Activated CD4-positive, alpha-beta T cell treated with anti-CD3 and anti-CD28 coated beads, Interleukin-2, amount 50 U/mL, for 24 hours (primary cell): ENCODE measurements at regions not wholly inside any gene's neighbourhood (a gene's known extent, or its start where the extent isn't known, plus 50 kb on each side); places are given as distances from the start of the nearest gene placed in this dataset.

Experiments
- DNase-seq, 2 donors: peaks; one replicate each; pipeline ENCODE4 v3.0.0-alpha.2; 2020; ENCODE audit warnings: low read depth in 1 of 2, low spot score in 1 of 2

- no peak for DNase-seq
These were observed 557.2 kb downstream of the INHBA start for GRCh38 chr7:41145656-41146055.

- DNase-seq, result no peak
These were observed 559.9 kb downstream of the INHBA start for GRCh38 chr7:41142904-41143473.

DNA sequence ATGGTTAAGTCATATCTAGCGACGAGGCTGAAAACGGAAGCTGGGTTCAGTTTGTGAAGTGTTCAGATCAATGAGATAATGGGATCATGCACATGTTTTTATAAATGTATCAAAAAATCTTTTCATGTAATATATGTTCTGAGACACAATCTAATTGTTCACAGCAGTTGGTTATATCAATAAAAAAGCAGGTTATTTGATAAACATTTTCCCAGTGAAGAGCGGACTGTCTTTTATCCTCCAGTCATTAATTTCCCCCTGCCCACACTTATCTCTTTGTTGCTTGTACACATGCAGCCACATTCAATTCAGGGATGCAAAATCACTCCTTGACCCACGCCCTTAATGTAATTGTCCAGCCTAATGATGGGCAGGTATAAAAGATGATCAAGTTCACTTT lies 563.1 kb downstream of the INHBA start:
- DNase-seq, result no peak

DNA sequence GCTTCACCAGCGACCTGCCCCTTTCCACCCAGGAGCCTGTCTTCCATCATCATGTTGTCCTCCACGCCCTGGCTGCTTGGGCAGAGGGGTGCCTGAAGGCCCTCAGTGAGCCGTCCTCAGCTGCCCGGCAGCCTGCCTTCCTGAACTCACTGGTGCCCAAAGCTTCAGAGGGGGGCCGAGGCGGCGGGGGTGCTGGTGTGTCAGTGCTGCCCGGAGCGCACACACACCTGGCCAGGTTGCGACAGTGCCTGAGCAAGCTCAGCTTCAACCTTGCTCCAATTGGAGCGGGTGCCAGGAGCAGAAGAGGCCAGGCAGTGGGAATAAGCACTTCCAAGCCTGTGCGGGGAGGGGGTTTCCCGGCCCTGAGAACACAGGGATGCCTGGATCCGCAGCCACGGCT lies 566.3 kb downstream of the INHBA start:
- DNase-seq, result no peak

DNA sequence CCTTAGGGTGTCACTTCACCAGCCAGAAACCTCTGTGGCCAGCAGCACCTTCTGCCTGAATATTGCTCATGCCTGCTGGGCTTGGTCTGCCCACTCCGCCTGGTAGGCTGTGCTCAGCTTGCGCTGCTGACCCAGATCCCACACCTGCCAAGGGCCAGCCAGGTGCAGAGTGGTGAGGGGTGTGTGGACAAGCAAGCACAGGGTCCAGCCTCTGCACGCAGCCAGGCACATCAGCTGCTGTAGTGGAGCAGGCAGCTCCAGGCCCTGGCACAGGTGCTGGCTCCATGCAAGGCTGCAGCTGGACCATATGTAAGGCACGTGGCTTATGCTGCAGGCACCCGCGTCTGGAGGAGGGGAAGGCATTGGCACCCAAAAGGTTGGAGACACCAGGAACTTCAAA lies 567.4 kb downstream of the INHBA start:
- DNase-seq, result no peak

DNA sequence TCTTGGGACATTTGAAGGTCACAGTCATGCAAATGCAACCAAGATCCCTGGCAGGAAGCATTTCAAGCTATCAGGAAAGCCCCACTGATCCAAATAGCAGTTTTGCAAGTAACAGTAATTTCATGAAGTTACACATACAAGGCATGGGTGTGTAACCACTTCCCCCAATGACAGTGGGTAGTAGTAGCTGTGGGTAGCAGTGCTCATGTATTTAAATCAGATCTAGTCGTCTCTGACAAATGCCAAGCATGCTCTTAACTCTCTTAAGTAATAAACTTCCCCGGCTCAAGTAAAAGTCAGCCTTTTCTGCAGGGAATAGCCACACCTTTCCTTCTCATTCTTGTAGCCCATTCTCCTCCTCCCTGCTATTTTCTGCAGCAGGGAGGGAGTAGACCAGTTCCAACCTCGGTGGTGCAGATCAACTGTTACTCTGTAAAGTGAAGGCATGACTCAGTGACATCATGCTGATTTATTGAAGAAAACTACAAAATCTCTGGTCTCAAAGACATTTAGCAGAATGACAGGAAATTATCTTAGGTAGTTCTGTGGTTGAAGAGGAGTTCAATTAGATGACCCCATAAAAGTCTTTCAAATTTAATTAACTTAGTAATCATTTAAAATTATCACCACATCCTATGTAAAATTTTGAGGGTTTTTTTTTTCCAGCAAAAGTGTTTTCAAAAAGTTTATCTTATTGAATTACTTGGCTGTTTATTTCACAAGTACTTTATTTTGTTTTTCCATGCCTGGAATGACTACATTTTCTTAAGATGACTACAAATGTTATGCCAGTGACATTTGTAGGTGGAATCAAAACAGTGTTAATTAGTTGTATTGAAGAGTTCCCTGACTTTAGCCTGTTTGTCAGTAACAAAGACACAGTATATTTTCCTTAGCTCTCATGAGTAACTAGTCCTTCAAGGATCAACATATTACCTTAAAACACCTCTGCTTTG lies 568.3 kb downstream of the INHBA start:
- no peak for DNase-seq

DNA sequence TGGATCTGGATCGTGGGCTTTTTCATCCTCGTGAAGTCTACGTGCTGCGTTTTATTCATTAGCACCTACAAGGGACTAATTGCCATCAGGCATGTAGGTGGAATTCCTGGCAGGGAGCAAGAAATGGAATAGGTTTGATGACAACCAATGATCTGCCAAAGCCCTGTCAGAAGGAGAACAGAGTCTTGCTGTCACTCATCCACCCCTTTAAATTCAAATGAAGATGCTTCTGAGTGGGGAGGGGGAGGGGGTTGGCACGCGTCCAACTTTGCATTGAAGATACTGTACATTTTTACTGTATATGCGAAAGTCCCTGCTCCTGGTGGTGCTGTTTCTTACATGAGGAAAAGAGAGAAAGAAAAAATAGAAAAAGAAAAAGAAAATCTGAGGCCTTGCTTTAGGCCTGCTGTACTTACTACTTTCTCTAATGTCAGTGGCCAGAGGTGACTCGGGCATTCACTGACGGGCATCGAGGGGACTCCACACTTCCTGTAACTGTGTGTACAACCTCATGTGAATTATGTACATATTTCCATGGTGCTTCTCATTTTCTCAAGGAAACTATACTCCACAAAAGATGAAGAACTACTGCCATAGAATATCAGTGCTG lies 569.1 kb downstream of the INHBA start:
- no peak for DNase-seq

DNA sequence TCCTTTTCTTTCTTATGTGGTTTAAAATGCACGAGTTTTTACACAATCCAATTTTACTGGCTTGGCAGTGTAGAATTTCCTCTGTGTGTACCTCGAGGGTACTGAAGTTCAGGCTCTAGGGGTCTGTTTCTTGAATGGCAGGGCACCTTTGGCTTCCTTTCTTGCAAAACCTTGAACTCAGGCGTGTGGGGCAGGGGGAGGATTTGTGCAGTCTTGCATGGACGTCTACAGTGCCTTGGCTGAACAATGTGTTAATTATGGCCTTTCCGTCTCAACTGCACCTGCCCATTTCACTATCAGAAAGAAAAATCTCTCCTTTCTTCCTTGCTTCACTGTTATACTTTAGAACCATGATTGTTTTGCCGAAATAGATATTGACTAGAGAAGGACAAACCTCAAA lies 570.9 kb downstream of the INHBA start:
- no peak for DNase-seq

DNA sequence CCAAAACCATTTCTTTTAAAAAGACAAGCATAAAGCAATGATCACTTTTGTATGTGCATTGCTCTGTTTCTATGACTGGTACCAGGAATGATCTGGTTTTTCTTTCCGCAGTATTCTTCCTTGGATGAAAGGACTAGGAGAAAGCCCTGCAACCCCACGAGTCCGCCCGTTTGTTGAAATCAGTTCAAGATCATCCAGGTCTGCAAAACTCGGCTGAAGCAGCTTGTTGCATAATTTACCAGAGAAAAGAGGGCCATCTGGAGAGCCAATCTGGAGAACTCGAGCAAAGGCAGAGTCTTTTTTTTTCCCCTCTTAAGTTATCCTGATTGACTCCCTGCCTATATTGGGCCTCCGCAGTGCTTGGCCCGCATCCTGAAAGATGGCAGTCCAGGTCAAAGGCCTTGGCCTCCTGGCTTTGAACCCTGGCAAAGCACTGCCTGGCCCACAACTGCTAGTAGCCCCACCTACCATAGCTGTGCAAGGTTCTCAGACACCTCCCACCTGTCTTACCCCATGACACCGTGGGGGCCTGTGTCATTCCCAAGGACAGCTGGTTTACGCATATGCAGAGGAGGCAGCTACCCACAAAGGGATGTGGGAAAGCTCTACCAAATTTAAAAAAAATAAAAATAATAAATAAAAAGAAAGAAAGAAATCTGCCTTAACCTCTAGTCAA lies 572.2 kb downstream of the INHBA start:
- DNase-seq, result no peak

DNA sequence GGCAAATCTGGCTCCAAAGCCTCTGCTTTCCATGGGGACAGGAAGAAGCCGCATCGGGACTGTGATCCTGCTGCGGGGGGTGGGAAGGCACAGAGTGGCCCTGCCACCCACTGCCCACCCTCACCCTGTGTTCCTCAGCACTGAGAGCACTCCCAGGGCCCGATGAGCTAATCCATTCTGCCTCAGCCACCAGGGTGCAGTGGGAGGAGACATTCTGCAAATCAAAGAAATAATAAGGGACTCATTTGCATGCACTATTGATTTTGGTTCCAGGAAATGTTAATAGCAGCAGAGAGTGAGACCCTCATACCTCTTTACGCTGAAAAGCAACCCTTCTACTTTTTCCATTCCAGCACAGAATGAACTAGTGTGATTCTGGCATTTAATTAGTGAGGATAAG lies 572.8 kb downstream of the INHBA start:
- DNase-seq, result no peak

DNA sequence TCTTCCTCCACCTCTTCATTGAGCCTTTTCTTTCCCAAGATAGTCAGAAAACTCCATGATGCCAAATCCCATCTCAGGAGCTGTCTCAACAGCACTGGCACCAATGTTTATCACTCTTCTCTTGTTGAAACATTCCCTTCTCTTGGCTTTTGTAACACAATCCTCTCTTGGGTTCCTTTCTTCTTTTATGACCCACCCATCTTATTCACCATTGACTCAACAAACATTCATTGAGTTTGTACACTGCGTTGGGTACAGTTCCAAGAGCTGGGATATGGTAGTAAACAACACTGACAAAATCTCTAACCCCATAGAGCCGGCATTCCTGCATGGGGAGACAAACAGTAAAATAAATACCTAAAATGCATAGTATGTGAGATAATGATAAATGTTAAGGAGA lies 577.5 kb downstream of the INHBA start:
- no peak for DNase-seq

DNA sequence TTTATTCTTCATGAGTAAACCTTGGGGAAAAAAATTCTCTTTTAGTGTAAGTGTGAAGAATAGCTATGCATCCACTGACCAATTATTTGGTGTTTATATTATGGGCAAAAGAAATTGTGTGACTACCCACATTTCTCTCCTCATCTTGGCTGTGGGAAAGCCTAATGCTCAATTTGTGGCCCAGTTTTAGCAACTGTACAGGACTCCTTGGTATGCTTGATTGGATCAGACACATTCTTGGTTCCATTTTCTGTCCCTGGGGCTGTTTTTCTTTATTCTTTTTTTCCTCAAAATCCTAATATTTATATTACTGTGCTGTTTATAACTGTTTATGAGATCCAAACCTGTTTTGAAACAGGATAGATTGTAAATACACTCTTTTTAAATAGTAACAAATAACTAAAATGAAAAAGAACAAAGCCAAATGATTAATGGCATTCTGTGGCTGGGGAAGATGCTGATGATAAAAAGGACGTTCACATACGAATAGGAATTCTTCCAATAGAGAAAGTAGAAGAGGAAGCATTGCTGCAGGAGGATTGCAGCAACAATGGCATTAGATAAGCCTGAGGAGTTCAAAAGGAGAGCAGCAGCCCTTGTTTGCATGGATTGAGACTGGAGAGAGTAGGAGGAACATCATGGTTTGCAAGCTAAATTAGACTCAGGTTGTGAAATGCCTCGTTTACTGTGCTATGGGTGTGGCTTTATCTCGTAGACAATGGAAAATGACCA lies 580.5 kb downstream of the INHBA start:
- DNase-seq, result no peak

DNA sequence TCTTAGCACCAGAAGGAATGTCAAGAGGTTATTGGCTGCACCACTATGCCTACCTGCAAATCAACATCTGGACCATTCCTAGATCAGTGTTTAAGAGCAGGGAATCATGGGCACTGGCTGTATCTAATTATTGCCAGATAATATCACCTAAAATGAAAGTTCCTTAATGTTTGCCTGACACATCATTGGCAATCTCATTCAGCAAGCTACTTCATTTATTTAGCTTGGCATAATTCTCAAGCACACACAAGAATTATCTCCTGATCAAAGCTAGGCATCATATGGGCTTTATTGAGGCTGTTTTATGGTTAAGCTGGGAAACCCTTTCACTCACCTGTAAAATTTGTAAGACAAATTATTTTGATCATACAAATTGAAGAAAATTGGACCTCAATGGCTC lies 581.7 kb downstream of the INHBA start:
- DNase-seq, result no peak

DNA sequence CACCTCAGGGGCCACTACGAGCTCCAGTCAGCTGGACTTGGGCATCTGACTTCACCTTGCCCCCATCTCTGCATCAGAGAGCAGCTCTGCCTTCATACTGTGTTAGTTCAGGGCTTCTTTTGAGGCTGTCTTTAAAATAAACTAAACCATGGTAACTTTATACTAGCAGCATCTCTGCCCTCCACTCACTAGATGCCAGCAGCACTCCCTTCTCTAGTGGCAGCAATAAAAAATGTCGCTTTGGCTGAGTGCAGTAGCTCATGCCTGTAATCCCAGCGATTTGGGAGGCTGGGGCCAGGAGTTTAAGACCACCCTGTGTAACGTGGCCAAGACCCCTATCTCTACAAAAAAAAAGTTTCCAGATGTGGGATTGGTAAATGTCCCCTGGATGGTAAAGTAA lies 584.4 kb downstream of the INHBA start:
- no peak for DNase-seq

DNA sequence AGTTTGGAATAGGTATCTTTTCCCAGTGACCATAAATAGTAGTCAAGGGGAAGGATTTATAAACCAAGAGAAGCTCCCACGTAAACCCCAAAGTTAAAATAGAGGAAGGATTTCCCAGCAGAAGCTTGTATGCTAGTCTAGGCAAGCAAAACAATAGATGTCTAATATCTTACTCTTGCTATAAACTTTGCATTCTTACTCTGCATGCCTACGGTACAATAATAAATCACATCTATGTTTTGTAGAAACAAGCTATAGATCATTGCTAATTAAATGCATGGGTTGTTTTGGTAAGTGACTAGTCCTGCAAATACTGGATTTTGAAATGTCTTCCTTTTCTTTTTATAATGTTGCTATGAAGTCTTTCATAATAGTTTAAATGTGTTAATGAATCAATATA lies 585.5 kb downstream of the INHBA start:
- DNase-seq, result no peak

DNA sequence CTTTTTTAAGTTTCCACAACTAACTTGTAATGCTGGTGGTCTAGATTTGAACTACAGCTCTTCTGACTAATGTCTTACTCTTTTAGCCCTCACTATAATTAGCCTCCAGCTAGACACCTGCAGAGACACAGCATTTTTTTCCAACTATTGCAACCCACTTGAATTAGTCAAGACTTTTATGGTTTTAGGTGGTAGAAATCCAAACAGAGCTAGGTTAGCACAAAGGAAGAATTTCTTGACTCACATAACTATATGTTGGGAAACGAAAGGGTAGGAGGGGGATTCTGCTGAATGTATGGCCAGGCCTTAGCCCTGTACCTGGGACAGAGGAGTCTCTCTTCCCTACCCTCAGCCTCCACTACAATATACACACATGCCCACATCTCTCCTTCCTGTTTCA lies 586.1 kb downstream of the INHBA start:
- no peak for DNase-seq

GRCh38 chr7:41116337-41116736 lies 586.6 kb downstream of the INHBA start:
- no peak for DNase-seq

DNA sequence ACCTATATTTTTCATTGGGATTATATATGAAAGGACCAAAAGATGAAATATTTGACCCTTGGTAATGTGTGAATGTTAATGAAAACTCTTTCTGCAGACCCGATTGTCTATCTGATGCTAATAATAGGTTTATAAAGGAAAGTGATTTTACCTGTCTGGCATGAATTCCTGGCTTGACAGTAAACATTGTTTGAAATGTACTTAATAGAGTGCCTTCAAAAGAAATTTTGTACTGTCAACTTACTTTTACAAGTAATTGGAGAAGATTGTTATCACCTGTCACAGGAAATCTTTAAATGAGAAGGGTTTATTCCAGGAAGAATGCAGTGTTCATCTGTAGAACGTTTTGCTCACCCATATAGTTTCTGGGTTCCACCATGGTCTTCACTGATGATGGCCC lies 588.2 kb downstream of the INHBA start:
- DNase-seq, result no peak

DNA sequence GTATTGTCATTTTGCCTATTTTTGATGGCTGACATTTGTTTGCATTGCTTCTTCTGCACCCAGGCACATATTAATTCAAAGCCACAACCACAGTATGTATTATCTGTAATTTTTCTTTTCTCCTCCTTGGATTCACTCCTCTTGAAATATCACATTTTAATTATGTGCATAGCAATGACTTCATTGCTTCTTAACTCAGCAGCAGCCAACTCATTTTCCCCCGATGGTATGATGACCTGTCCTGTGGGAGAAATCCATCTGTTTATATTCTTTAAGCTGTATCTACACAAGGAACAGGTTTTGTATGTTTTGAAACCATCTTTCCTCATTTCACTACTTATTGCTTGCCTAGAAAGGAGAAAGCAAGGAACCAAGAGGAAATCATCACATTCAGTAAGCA lies 588.8 kb downstream of the INHBA start:
- DNase-seq, result no peak

DNA sequence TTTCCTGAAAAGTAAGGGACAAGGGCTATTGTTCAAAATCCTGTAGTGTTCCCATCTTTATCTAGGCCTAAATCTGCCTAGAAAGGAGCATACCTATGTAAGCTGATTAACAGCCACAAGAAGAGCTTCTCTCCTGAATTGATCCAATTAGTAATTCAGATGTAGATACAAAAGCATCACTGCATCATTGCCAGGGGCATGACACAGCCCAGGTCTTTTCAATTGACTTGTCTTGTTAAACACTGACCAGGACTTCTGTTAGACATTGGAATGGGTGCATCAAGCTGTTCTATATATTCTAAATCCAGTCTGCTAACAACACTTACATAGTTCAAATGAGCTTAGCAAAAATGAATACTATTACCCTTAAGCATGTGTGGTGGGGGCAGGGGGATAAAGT lies 589.2 kb downstream of the INHBA start:
- no peak for DNase-seq

- DNase-seq, result no peak
These were observed 592.7 kb downstream of the INHBA start for GRCh38 chr7:41110186-41110585.
